GM21737 (cell line): ENCODE measurements at regions not wholly inside any gene's neighbourhood (a gene's known extent, or its start where the extent isn't known, plus 50 kb on each side); places are given as distances from the start of the nearest gene placed in this dataset.
"Not testable (repeated sequence)": the region's sequence is repeated elsewhere in the genome, so short reads cannot be mapped to it uniquely, and the experiment has no call there.

ENCODE experiments used
- ATAC-seq: cut with Tn5 transposase; IDR thresholded peaks from one replicate; pipeline ENCODE4 v1.9.1; 2021; ENCODE audit warnings: mild to moderate bottlenecking, moderate library complexity; ENCODE audit not compliant: unreplicated experiment

GRCh38 chr2:7516484-7517063 is 599.4 kb downstream of the RNF144A start:
- no peak for ATAC-seq

GRCh38 chr2:7517088-7517487 is 599.9 kb downstream of the RNF144A start:
- no peak for ATAC-seq

GRCh38 chr2:7517851-7518250 is 600.6 kb downstream of the RNF144A start:
- no peak for ATAC-seq

- no peak for ATAC-seq
These were observed 606.4 kb downstream of the RNF144A start for GRCh38 chr2:7523481-7524120.

- no peak for ATAC-seq
These were observed 607.0 kb downstream of the RNF144A start for GRCh38 chr2:7524195-7524594.

- ATAC-seq: no peak
These were observed 608.5 kb downstream of the RNF144A start for GRCh38 chr2:7525746-7526145.

GRCh38 chr2:7527165-7527722 is 610.0 kb downstream of the RNF144A start:
- no peak for ATAC-seq

GRCh38 chr2:7530001-7530400 is 612.8 kb downstream of the RNF144A start:
- ATAC-seq: no peak

- no peak for ATAC-seq
These were observed 621.9 kb downstream of the RNF144A start for GRCh38 chr2:7539077-7539476.

GRCh38 chr2:7539760-7540159 is 622.5 kb downstream of the RNF144A start:
- ATAC-seq: no peak

- ATAC-seq: no peak
These were observed 635.8 kb downstream of the RNF144A start for GRCh38 chr2:7552825-7553570.

GRCh38 chr2:7555260-7555659 is 638.0 kb downstream of the RNF144A start:
- no peak for ATAC-seq

GRCh38 chr2:7557376-7557775 is 640.2 kb downstream of the RNF144A start:
- no peak for ATAC-seq

GRCh38 chr2:7559791-7560190 is 642.6 kb downstream of the RNF144A start:
- ATAC-seq: no peak

GRCh38 chr2:7566382-7566881 is 649.2 kb downstream of the RNF144A start:
- ATAC-seq: no peak

- ATAC-seq: not testable (repeated sequence)
These were observed 649.9 kb downstream of the RNF144A start for GRCh38 chr2:7567116-7567515.

GRCh38 chr2:7567646-7568045 is 650.4 kb downstream of the RNF144A start:
- no peak for ATAC-seq

GRCh38 chr2:7570247-7570646 is 653.0 kb downstream of the RNF144A start:
- no peak for ATAC-seq

GRCh38 chr2:7571701-7572100 is 654.5 kb downstream of the RNF144A start:
- no peak for ATAC-seq

- ATAC-seq: no peak
These were observed 655.2 kb downstream of the RNF144A start for GRCh38 chr2:7572450-7572849.

GRCh38 chr2:7573166-7573825 is 656.1 kb downstream of the RNF144A start:
- no peak for ATAC-seq
